Cardiac fibroblast (primary cell): ENCODE measurements at regions not wholly inside any gene's neighbourhood (a gene's known extent, or its start where the extent isn't known, plus 50 kb on each side); places are given as distances from the start of the nearest gene placed in this dataset.

ENCODE experiments used
- DNase-seq, 2 donors: peaks; one replicate each; pipeline versions ENCODE4 v3.0.0 to v3.0.0-alpha.2; 2010; ENCODE audit warnings: low read depth in 2 of 2
- H3K4me3 ChIP-seq, 2 donors: replicated peaks in 1 of 2; 1 replicate in 1 of 2; 2 replicates in 1 of 2; pipeline ENCODE4 v1.5.1; 2011; ENCODE audit warnings: low read depth in 2 of 2, low read length in 2 of 2, mild to moderate bottlenecking in 2 of 2, moderate library complexity in 1 of 2
- TF ChIP-seq, protein P1 (sequence below): IDR thresholded peaks from one replicate; pipeline ENCODE4 v1.5.1; 2011; ENCODE audit warnings: low read depth, mild to moderate bottlenecking, low read length, inconsistent platforms

GRCh38 chr6:139475646-139476045, 101.2 kb upstream of the CITED2 start:
- DNase-seq, result no peak
- TF ChIP-seq, protein P1, sequence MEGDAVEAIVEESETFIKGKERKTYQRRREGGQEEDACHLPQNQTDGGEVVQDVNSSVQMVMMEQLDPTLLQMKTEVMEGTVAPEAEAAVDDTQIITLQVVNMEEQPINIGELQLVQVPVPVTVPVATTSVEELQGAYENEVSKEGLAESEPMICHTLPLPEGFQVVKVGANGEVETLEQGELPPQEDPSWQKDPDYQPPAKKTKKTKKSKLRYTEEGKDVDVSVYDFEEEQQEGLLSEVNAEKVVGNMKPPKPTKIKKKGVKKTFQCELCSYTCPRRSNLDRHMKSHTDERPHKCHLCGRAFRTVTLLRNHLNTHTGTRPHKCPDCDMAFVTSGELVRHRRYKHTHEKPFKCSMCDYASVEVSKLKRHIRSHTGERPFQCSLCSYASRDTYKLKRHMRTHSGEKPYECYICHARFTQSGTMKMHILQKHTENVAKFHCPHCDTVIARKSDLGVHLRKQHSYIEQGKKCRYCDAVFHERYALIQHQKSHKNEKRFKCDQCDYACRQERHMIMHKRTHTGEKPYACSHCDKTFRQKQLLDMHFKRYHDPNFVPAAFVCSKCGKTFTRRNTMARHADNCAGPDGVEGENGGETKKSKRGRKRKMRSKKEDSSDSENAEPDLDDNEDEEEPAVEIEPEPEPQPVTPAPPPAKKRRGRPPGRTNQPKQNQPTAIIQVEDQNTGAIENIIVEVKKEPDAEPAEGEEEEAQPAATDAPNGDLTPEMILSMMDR, result no peak
- no peak overlapping the region for H3K4me3 ChIP-seq

DNA sequence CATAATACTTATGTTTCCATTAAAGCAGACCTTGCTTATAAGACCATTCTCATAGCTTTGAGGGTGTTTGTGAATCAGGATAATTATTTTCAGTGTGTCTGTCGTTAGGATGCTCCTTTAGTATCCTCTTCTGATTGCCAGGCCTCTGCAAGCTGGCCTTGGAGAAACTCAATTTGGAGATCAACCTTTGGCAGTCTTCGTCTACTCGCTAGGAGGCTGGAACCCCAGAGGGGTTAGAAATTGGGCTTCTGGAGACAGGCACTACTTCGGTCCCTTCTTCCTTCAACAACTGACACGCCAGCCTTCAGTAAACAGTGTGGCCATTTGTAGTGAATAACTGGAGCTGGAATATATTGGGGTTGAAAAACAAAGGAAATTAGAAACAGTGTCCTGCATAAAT, 100.8 kb upstream of the CITED2 start:
- TF ChIP-seq, protein P1, result no peak
- DNase-seq, result no peak
- H3K4me3 ChIP-seq, result no peak overlapping the region

- DNase-seq, result peak; percentile 34 to 81
- TF ChIP-seq, protein P1, result no peak
- H3K4me3 ChIP-seq, result no peak overlapping the region
Measured at GRCh38 chr6:139474145-139475108, 100.0 kb upstream of the CITED2 start.

GRCh38 chr6:139473731-139474130, 99.3 kb upstream of the CITED2 start:
- DNase-seq, result peak; percentile 11 to 16
- no peak overlapping the region for H3K4me3 ChIP-seq

DNA sequence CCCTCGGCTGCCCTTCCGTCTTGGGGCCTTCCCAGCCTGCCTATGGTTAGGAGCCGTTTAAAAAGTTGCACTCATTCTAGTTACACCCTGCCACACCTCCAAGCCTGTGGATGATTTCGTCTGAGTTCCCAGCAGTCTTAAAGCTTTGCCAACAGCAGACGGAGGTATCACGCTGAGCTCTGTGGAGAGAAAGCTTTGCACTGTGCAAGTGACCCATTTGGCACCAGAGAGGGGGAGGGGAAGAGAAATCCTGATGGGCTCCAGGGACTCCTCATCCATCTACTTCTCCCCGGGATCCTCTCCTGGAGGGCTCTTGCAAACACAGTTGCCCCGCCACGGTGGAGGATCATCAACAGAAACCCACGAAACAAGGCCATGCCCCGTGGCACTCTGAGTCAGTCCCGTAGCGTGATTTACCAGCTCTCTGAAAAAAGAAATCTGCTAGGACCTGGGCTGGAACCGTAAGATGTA, 98.8 kb upstream of the CITED2 start:
- H3K4me3 ChIP-seq, result no peak overlapping the region
- peak in 1 of 2 donors; percentile 34 for DNase-seq
- TF ChIP-seq, protein P1, result no peak

More at GRCh38 chr6:139473731-139474130, 99.3 kb upstream of the CITED2 start:
- TF ChIP-seq, protein P1, result no peak

- DNase-seq, result peak; percentile 38 to 72
- no peak overlapping the region for H3K4me3 ChIP-seq
- TF ChIP-seq, protein P1, result no peak
Measured at GRCh38 chr6:139472351-139473015, 98.0 kb upstream of the CITED2 start.
